Astrocyte of the cerebellum (primary cell): ENCODE measurements at regions not wholly inside any gene's neighbourhood (a gene's known extent, or its start where the extent isn't known, plus 50 kb on each side); places are given as distances from the start of the nearest gene placed in this dataset.

Source experiments
- DNase-seq: peaks from one replicate; pipeline ENCODE4 v3.0.0-alpha.2; 2011; ENCODE audit warnings: low read depth
- H3K4me3 ChIP-seq: 2 replicates; pipeline ENCODE4 v1.5.1; 2011; ENCODE audit warnings: mild to moderate bottlenecking, low read depth, low read length, moderate library complexity
- CTCF ChIP-seq: IDR thresholded peaks from 2 replicates; pipeline ENCODE4 v1.5.1; 2012; ENCODE audit warnings: low read length, low read depth, moderate library complexity, mild to moderate bottlenecking; ENCODE audit errors: missing control alignments
- in situ Hi-C: cut with HindIII; loops from 2 replicates; pipeline ENCODE4 v1.10.0; 2017; ENCODE audit warnings: low sequenced_read_pairs

GRCh38 chr13:103692442-103692841, 626.2 kb upstream of the SLC10A2 start:
- H3K4me3 ChIP-seq = no peak overlapping the region
- no peak for TF ChIP-seq CTCF
- in situ Hi-C loops = no loop called here
- no peak for DNase-seq

- DNase-seq = no peak
- H3K4me3 ChIP-seq = no peak overlapping the region
- in situ Hi-C loops = no loop called here
- TF ChIP-seq CTCF = no peak
Measured at GRCh38 chr13:103676329-103676728, 610.1 kb upstream of the SLC10A2 start.

- in situ Hi-C loops = no loop called here
Measured at GRCh38 chr13:103671547-103671946, 605.3 kb upstream of the SLC10A2 start.

GRCh38 chr13:103663996-103664395, 597.8 kb upstream of the SLC10A2 start:
- H3K4me3 ChIP-seq = no peak overlapping the region
- DNase-seq = peak; percentile 6
- TF ChIP-seq CTCF = no peak
- in situ Hi-C loops = no loop called here

More at GRCh38 chr13:103671547-103671946, 605.3 kb upstream of the SLC10A2 start:
- no peak overlapping the region for H3K4me3 ChIP-seq
- TF ChIP-seq CTCF = no peak
- DNase-seq = no peak

- H3K4me3 ChIP-seq = no peak overlapping the region
- DNase-seq = no peak
- in situ Hi-C loops = no loop called here
- TF ChIP-seq CTCF = no peak
Measured at GRCh38 chr13:103656311-103656710, 590.1 kb upstream of the SLC10A2 start.

GRCh38 chr13:103640606-103641005, 574.4 kb upstream of the SLC10A2 start:
- in situ Hi-C loops = no loop called here
- no peak for DNase-seq
- TF ChIP-seq CTCF = no peak
- H3K4me3 ChIP-seq = no peak overlapping the region

GRCh38 chr13:103639326-103639725, 573.1 kb upstream of the SLC10A2 start:
- TF ChIP-seq CTCF = no peak
- no peak for DNase-seq
- in situ Hi-C loops = no loop called here
- no peak overlapping the region for H3K4me3 ChIP-seq
